GM23338 (cell line): ENCODE measurements at regions not wholly inside any gene's neighbourhood (a gene's known extent, or its start where the extent isn't known, plus 50 kb on each side); places are given as distances from the start of the nearest gene placed in this dataset.

ENCODE experiments used
- ATAC-seq: fragments of 200-7000 bp; cut with Tn5 transposase; 3 replicates; pipeline ENCODE4 v1.9.1; 2020
- DNase-seq: peaks from one replicate; pipeline ENCODE4 v3.0.0-alpha.2; 2015; ENCODE audit warnings: low spot score
- H2AFZ ChIP-seq: fragments of 200-600 bp; sonication (generic); 2 replicates; pipeline ENCODE4 v1.8.0; 2016; ENCODE audit warnings: antibody characterized with exemption, mild to moderate bottlenecking, moderate library complexity
- H3F3A ChIP-seq: fragments of 200-600 bp; sonication (generic); replicated peaks from 2 replicates; pipeline ENCODE4 v1.8.0; 2017; ENCODE audit warnings: antibody characterized with exemption, mixed run types, low read depth
- H3K27ac ChIP-seq: fragments of 200-600 bp; sonication (generic); 2 replicates; pipeline ENCODE4 v1.6.1; 2016; ENCODE audit warnings: low read depth
- H3K27me3 ChIP-seq: fragments of 200-600 bp; sonication (generic); 2 replicates; pipeline ENCODE4 v1.8.0; 2016; ENCODE audit warnings: mild to moderate bottlenecking, mixed run types, moderate library complexity; ENCODE audit not compliant: insufficient read depth
- H3K36me3 ChIP-seq: fragments of 200-600 bp; sonication (generic); 2 replicates; pipeline ENCODE4 v1.8.0; 2016; ENCODE audit warnings: mild to moderate bottlenecking; ENCODE audit not compliant: insufficient read depth
- H3K4me1 ChIP-seq: fragments of 200-600 bp; sonication (generic); 2 replicates; pipeline ENCODE4 v1.8.0; 2016; ENCODE audit warnings: mild to moderate bottlenecking, moderate library complexity; ENCODE audit not compliant: insufficient read depth
- H3K4me2 ChIP-seq: fragments of 200-600 bp; sonication (generic); 2 replicates; pipeline ENCODE4 v1.7.1; 2017; ENCODE audit warnings: mixed run types
- H3K4me3 ChIP-seq: fragments of 200-600 bp; sonication (generic); 2 replicates; pipeline ENCODE4 v1.6.1; 2016; ENCODE audit warnings: mixed run types
- H3K79me2 ChIP-seq: fragments of 200-600 bp; sonication (generic); replicated peaks from 2 replicates; pipeline ENCODE4 v1.8.0; 2017; ENCODE audit warnings: mild to moderate bottlenecking; ENCODE audit not compliant: insufficient read depth
- H3K9me2 ChIP-seq: fragments of 200-600 bp; sonication (generic); 2 replicates; pipeline ENCODE4 v1.8.0; 2017; ENCODE audit not compliant: insufficient read depth
- H4K20me1 ChIP-seq: fragments of 200-600 bp; sonication (generic); replicated peaks from 2 replicates; pipeline ENCODE4 v1.8.0; 2017; ENCODE audit warnings: mild to moderate bottlenecking; ENCODE audit not compliant: insufficient read depth
- H3K27ac Mint-ChIP-seq: 2 replicates; pipeline ENCODE4 v1.8.0; 2020; ENCODE audit warnings: inconsistent platforms, mild to moderate bottlenecking, moderate library complexity, mixed read lengths
- H3K27me3 Mint-ChIP-seq: 3 replicates; pipeline ENCODE4 v1.8.0; 2022; ENCODE audit warnings: low read depth, mild to moderate bottlenecking, moderate library complexity, mixed read lengths, inconsistent platforms; ENCODE audit not compliant: insufficient read depth, poor library complexity
- H3K36me3 Mint-ChIP-seq: 3 replicates; pipeline ENCODE4 v1.8.0; 2021; ENCODE audit warnings: low read depth, mild to moderate bottlenecking, inconsistent platforms, moderate library complexity, mixed read lengths
- H3K4me1 Mint-ChIP-seq: 3 replicates; pipeline ENCODE4 v1.8.0; 2020; ENCODE audit warnings: mild to moderate bottlenecking, inconsistent platforms, mixed read lengths
- H3K4me3 Mint-ChIP-seq: 3 replicates; pipeline ENCODE4 v1.8.0; 2021; ENCODE audit warnings: moderate library complexity, mild to moderate bottlenecking, inconsistent platforms, mixed read lengths
- H3K9me3 Mint-ChIP-seq: 3 replicates; pipeline ENCODE4 v1.8.0; 2020; ENCODE audit warnings: moderate library complexity, mild to moderate bottlenecking, inconsistent platforms, mixed read lengths
- CREB1 ChIP-seq: fragments of 250-450 bp; sonication (Bioruptor Pico); IDR thresholded peaks from 2 replicates; pipeline ENCODE4 v1.5.0; 2020; ENCODE audit warnings: low read depth, mild to moderate bottlenecking, moderate library complexity
- CTCF ChIP-seq, 2 experiments: fragments of 200-600 bp in 1 of 2; sonication (generic) in 1 of 2; conservative IDR thresholded peaks; 2 replicates each; pipeline versions ENCODE4 v1.5.1 to v1.6.1; 2016 to 2017; ENCODE audit warnings: antibody characterized with exemption in 2 of 2, low read depth in 2 of 2, mild to moderate bottlenecking in 2 of 2, moderate library complexity in 1 of 2
- ETS1 ChIP-seq: IDR thresholded peaks from 2 replicates; pipeline ENCODE4 v1.6.1; 2016; ENCODE audit warnings: antibody characterized with exemption
- EZH2 ChIP-seq: fragments of 200-600 bp; sonication (generic); IDR thresholded peaks from one replicate; pipeline ENCODE4 v1.8.0; 2017; ENCODE audit warnings: antibody characterized with exemption, mild to moderate bottlenecking, low read depth; ENCODE audit not compliant: unreplicated experiment
- EZH2phosphoT487 ChIP-seq: fragments of 200-600 bp; sonication (generic); IDR thresholded peaks from one replicate; pipeline ENCODE4 v1.8.1; 2018; ENCODE audit warnings: antibody characterized with exemption; ENCODE audit not compliant: unreplicated experiment
- JUNB ChIP-seq: IDR thresholded peaks from one replicate; pipeline ENCODE4 v1.6.1; 2016; ENCODE audit warnings: antibody characterized with exemption; ENCODE audit not compliant: unreplicated experiment
- NANOG ChIP-seq: IDR thresholded peaks from 2 replicates; pipeline ENCODE4 v1.6.1; 2016; ENCODE audit warnings: antibody characterized with exemption, borderline replicate concordance
- POLR2AphosphoS5 ChIP-seq: IDR thresholded peaks from 2 replicates; pipeline ENCODE4 v1.6.1; 2016; ENCODE audit warnings: antibody characterized with exemption, low read depth
- REST ChIP-seq: IDR thresholded peaks from one replicate; pipeline ENCODE4 v1.6.1; 2018; ENCODE audit warnings: antibody characterized with exemption; ENCODE audit not compliant: unreplicated experiment
- STAT1 ChIP-seq: IDR thresholded peaks from one replicate; pipeline ENCODE4 v1.6.1; 2016; ENCODE audit warnings: antibody characterized with exemption; ENCODE audit not compliant: unreplicated experiment
- ZNF114 ChIP-seq: fragments of 250-450 bp; sonication (Bioruptor Pico); IDR thresholded peaks from 2 replicates; pipeline ENCODE4 v1.5.0; 2020; ENCODE audit warnings: mild to moderate bottlenecking, moderate library complexity
- ZNF331 ChIP-seq: fragments of 250-450 bp; sonication (Bioruptor Pico); IDR thresholded peaks from 2 replicates; pipeline ENCODE4 v1.5.0; 2020; ENCODE audit warnings: low read depth, mild to moderate bottlenecking, moderate library complexity
- ZNF462 ChIP-seq: fragments of 250-450 bp; sonication (Bioruptor Pico); IDR thresholded peaks from 2 replicates; pipeline ENCODE4 v1.5.0; 2020; ENCODE audit warnings: mild to moderate bottlenecking, moderate library complexity

GRCh38 chr5:173751266-173751600, 134.8 kb upstream of the BOD1 start:
- Histone ChIP-seq H3K4me1 (peaks cover 24% of the 10 kb centered on the region), H3K4me3 (no peak overlapping the region), H3F3A (no peaks in the 10 kb centered on the region), H4K20me1 (no peaks in the 10 kb centered on the region), H3K79me2 (no peaks in the 10 kb centered on the region), H3K9me2 (0 out of 2 replicates have a peak, but pooled peaks cover 9% of the 10 kb centered on the region), H2AFZ (no peak overlapping the region), H3K27me3 (no peaks in the 10 kb centered on the region), H3K36me3 (no peaks in the 10 kb centered on the region), H3K4me2 (no peak overlapping the region), H3K27ac (no peak overlapping the region)
- DNase-seq (no peak), ATAC-seq (no peak)
- Mint-ChIP-seq H3K27me3 (peaks cover 4% of the 10 kb centered on the region), H3K4me3 (no peak overlapping the region), H3K36me3 (no peaks in the 10 kb centered on the region), H3K27ac (no peak overlapping the region), H3K9me3 (no peaks in the 10 kb centered on the region; the same call in 2 of the 3 replicates), H3K4me1 (peaks cover 28% of the 10 kb centered on the region)
- TF ChIP-seq EZH2phosphoT487 (no peak), JUNB (no peak), CREB1 (no peak), ZNF114 (CRISPR knock-in tag) (no peak), CTCF (conservative IDR thresholded peaks at IDR 0.05; ENCODE audit: low read depth in 2 of 2) (no peak), ZNF462 (no peak), ZNF331 (CRISPR knock-in tag) (no peak), EZH2 (no peak), NANOG (no peak), REST (no peak), ETS1 (no peak), POLR2AphosphoS5 (no peak), STAT1 (no peak)
